T-helper 9 cell (primary cell): ENCODE measurements at regions not wholly inside any gene's neighbourhood (a gene's known extent, or its start where the extent isn't known, plus 50 kb on each side); places are given as distances from the start of the nearest gene placed in this dataset.
"Not testable (repeated sequence)": the region's sequence is repeated elsewhere in the genome, so short reads cannot be mapped to it uniquely, and the experiment has no call there.

Source experiments
- DNase-seq: peaks from one replicate; pipeline ENCODE4 v3.0.0-alpha.2; 2020

- not testable (repeated sequence) for DNase-seq
Observed at GRCh38 chr22:19603346-19603745, 79.1 kb upstream of the CLDN5 start.

- DNase-seq = no peak
Observed at GRCh38 chr22:19603767-19604166, 79.6 kb upstream of the CLDN5 start.

DNA sequence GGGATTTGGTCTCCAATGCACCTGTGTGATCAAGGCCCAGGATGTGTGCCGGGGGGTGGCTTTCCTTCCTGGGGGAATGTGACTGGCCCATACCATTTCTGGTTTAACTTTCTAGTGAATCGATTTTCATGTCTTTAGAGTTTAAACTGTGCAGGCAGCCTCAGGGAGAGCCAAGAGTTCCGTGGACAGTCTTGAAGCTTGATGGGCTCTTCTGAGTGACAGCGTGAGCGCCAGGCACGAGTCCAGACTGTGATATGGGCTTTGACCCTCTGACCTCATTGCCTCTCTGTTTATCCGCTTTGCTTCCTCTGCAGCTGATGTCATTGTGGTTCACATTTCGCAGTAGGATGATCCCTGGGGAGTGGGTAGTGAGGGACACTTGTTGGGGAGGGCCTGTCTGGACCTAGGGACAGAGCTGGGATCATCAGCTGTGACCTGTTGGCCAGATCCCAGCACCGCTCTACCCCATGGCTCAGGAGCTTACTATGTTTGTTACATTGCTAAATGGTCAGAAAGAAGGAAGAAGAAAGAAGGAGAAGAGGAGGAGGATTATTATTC is 80.6 kb upstream of the CLDN5 start:
- no peak for DNase-seq

DNA sequence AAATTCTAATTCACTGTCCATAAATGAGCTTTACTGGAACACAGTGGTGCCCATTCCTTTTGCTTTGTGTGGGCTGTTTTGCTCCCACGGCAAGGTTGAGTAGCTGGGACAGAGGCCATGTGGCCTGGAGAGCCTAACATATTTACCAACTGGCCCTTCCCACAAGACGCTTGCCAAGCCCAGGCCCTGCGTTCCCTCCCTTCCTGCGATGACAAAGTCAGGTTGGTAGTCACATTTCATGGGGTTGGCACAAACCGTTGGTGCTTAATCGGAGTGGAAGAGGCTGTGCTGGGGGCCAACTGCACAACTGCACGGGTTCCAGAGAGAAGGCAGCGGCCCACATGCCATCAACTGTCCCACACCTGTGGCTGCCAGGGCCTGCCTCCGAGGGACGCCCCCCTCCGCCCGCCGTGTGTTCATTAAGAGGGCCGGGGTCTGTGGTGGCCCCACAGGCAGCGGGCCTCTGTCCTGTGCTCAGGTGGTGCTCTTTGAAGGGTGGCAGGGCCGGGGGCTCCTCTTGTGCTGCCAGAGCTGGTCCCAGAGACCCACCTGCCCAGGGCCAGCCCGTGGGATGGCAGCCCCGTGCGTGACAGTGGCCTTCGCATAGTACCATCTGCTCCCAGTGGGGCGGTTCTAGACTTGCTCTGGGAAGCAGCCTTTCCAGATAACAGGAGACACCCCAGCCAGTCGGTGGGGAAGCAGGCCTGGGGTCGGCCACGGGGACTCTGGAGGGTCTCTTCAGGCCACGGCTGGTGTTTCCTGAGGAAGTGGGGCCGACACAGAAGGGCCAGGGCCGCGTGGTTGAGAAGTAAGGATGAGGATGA is 81.5 kb upstream of the CLDN5 start:
- DNase-seq = no peak

DNA sequence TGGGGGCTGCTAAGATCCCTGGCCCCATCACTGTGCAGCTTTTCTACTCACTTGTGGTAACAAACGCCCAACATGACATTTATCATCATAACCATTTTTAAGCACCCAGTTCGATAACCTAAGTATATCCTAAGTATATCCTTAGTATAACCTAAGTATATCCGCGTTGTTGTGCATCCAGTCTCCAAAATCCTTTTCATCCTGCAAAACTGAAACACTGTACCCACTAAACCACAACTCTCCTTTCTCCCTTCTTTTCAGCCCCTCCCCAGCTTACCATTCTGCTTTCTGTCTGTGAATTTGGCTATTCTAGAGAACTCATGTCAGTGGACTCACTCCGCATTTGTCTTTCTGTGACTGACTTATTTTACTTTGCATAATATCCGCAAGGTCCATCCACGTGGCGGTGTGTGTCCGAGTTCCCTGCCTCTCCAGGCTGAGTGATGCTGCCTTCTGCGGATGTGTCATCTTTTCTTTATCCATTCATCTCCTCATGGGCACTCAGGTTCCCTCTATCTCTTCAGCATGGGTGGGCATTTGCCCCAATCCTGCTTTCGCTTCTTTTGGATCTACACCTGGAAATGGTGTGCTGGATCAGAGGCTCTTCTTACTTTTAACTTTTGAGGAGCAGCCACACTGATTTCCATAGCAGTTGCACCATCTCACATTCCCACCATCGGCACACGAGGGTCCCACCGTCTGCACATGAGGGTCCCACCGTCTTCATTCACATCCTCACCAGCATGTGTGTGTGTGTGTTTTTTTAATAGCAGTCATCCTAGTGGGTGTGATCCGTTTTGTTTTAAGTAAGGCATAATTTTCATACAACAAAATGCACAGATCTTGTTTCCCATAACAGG is 82.4 kb upstream of the CLDN5 start:
- no peak for DNase-seq

GRCh38 chr22:19607192-19608002 is 83.2 kb upstream of the CLDN5 start:
- DNase-seq = no peak

- no peak for DNase-seq
Observed at GRCh38 chr22:19608003-19608690, 83.9 kb upstream of the CLDN5 start.

DNA sequence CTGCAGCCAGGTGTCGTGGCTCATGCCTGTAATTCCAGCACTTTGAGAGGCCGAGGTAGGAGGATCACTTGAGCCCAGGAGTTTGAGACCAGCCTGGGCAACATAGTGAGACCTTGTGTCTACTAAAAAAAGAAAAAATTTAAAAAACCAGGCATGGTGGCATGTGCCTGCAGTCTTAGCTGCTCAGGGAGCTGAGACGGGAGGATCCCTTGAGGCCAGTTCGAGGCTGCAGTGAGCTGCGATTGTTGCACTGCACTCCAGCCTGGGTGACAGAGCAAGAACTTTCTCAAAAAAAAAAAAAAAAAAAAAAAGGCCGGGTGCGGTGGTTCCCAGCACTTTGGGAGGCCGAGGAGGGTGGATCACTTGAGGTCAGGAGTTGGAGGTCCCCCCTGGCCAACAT is 85.5 kb upstream of the CLDN5 start:
- DNase-seq = not testable (repeated sequence)

DNA sequence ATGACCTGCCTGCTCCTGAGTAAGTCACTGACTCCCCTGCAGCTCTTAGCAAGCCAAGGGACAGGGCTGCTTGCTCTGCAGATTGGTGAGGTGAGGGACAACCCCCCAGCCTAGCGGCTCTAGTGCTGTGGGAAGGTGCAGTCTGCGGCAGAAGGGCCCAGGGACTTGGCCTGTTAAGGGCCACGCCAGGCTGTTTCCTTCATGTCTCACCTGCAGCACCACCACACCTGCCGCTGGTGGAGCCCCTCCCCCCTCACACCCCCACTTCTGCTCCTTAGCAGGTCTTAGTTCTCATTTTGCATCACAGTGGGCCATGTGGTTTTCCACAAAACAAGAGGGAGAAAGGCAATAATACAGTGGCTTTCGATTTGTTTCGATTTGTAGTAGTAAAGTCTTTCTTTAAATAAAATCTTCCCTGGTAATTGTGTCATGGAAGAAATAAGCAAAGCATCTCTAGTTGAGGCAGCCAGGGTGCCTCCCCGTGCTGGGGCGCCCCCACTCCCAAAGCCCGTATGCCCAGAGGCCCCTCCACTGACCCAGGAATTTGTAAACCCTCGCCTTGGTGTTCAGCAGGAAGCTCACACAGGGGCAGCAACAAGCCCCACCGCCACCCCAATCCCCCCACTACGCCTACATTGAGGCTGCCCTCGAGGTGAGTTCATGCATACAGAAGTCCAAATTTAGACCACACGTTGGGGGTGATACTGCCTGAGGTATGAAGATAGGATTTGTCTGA is 86.5 kb upstream of the CLDN5 start:
- DNase-seq = no peak

DNA sequence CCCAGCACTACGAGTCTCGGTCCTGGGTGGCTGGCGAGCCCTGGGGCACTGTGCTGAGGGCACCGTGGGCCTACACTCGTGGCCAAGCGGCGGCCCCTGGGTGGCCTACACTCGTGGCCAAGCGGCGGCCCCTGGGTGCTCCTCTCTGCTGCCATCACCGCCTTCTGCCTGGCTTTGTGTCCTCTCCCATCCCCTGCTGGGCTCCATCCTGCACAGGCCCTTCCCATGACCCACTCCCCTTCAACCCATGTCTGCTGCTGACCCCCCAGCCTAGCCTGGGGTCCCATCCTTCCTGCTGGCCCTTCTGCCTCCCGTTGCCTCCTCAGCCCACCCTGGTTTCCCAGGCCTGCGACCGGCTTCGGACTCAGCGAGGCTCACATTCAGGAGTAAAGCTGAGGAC is 87.4 kb upstream of the CLDN5 start:
- no peak for DNase-seq

GRCh38 chr22:19612866-19613572 is 88.8 kb upstream of the CLDN5 start:
- no peak for DNase-seq

DNA sequence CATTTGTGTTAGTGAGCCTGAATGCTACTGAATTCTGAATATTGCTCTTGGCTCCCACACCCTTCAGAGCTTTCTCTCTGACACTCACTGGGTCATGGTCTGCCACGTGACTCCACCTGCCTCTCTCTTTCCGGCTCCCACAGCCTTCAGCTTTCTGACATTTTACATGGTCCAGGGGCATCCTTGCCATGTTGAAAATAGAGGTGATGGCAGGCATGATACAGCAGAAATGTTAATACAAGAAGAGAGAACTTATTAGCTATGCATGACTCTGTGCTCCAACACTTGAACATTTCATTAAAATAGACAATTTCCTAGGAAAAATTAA is 90.3 kb upstream of the CLDN5 start:
- DNase-seq = no peak

DNA sequence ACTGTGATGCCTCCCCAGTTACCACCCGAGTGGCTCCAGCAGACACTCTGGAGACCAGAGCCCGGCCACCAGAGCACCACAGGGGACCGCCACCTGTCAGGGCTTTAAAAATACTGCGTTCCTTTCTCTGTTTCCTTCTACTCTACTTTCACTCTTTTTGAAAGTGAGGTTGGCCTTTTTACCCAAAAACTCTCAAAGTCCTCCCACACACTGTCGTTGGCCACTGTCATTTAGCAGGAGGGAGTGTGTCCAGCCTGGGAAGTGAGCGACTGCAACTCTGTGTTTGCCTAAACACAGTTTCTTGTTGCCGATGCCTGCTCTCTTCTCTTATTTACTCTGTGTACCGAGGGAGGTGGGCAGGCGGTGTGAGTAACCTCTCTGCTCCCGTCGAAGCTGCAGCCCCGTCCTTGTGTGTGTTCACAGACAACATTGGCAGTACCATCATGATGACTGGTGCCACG is 90.8 kb upstream of the CLDN5 start:
- DNase-seq = no peak

- DNase-seq = no peak
Observed at GRCh38 chr22:19615867-19616581, 91.8 kb upstream of the CLDN5 start.

GRCh38 chr22:19619144-19620009 is 94.9 kb upstream of the SEPTIN5 start:
- DNase-seq = no peak

GRCh38 chr22:19620742-19621371 is 93.4 kb upstream of the SEPTIN5 start:
- no peak for DNase-seq

- DNase-seq = no peak
Observed at GRCh38 chr22:19621373-19622060, 92.8 kb upstream of the SEPTIN5 start.

DNA sequence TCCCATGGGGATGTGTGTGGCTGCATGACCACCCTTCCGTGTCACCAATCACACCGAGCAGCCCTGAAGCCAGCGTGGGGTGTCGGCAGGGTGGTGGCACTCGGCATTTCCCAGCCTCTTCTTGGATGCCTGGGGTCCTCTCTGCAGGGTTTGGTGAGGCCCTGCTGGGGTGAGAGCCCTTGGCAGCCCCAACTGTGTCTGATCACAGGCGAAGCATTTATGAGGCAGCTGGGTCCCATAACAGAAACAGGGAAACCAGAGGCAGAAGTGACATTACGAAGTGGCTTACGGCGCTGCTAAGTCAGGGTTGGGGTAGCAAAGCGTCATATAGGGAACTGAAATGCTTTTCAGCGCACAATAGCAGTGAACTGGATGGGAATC is 92.3 kb upstream of the SEPTIN5 start:
- DNase-seq = no peak
